Pancreas (tissue), 10 donors: ENCODE measurements at regions not wholly inside any gene's neighbourhood (a gene's known extent, or its start where the extent isn't known, plus 50 kb on each side); places are given as distances from the start of the nearest gene placed in this dataset.
A peak's percentile ranks its signal among the peaks of the same experiment; 100 is the strongest.

ENCODE experiments used
- ATAC-seq, 4 donors: fragments of 200-7000 bp; cut with Tn5 transposase; one replicate each; pipeline versions ENCODE4 v1.8.0 to v1.9.1; 2020; ENCODE audit warnings: mild to moderate bottlenecking in 4 of 4, moderate library complexity in 4 of 4
- DNase-seq, 6 donors: peaks; one replicate each; pipeline ENCODE4 v3.0.0-alpha.2; 2020
- FAIRE-seq: peaks from 2 replicates; lab custom pipeline; 2012; peaks lifted over from hg19 to GRCh38; lab: Jason Lieb, UNC
- H3K27ac ChIP-seq, 4 donors: fragments of 200-600 bp; sonication (generic); 1 replicate in 3 of 4; 2 replicates in 1 of 4; pipeline versions ENCODE4 v1.5.0 to v1.8.0; 2020
- H3K27me3 ChIP-seq, 4 donors: fragments of 200-600 bp; one replicate each; pipeline ENCODE4 v1.8.0; 2021
- H3K36me3 ChIP-seq, 3 donors: fragments of 200-600 bp; sonication (generic) in 1 of 3; one replicate each; pipeline versions ENCODE4 v1.5.0 to v1.8.0; 2020 to 2021
- H3K4me1 ChIP-seq, 3 donors: fragments of 200-600 bp; one replicate each; pipeline ENCODE4 v1.8.0; 2021
- H3K4me3 ChIP-seq, 4 donors: fragments of 200-600 bp; sonication (generic) in 2 of 4; one replicate each; pipeline versions ENCODE4 v1.5.0 to v1.8.0; 2020 to 2021
- H3K9me3 ChIP-seq, 4 donors: fragments of 200-600 bp; one replicate each; pipeline ENCODE4 v1.8.0; 2021
- WGBS, 2 donors: extraction: QIAGEN DNeasy Blood & Tissue Kit; methylation state at CpG; one replicate each; pipeline ENCODE4 v1.1.7; 2013; 5-methylcytosine and 5-hydroxymethylcytosine counted together
- intact Hi-C, 3 donors: fragments of 100-400 bp; cut with DNase I; formaldehyde crosslinking; loops; one replicate each; pipeline versions ENCODE4 v1.11.1 to v1.14.2; 2022
- TF ChIP-seq, protein P1 (sequence below), 4 donors: fragments of 200-600 bp; sonication (generic) in 3 of 4; IDR thresholded peaks; one replicate each; pipeline versions ENCODE4 v1.5.0 to v1.8.0; 2021; ENCODE audit warnings: antibody characterized with exemption in 4 of 4
- donor health status: healthy with polysubstance abuse.
- donor health status: DM: no; HTN: no; CAD: no; lungs with moderate emphysema.
- donor health status: DM: no; HTN: no; CAD: no.
- donor health status: control.
- donor health status: control.
- donor health status: Bipolar disorder and iron deficiency.
- donor health status: DM: yes; HTN: yes; CAD: no.
- donor health status: DM: no; HTN: no; CAD: no.
- donor health status: DM: no; HTN: no; CAD: no.
- donor health status: DM: yes; HTN: yes; CAD: no.

DNA sequence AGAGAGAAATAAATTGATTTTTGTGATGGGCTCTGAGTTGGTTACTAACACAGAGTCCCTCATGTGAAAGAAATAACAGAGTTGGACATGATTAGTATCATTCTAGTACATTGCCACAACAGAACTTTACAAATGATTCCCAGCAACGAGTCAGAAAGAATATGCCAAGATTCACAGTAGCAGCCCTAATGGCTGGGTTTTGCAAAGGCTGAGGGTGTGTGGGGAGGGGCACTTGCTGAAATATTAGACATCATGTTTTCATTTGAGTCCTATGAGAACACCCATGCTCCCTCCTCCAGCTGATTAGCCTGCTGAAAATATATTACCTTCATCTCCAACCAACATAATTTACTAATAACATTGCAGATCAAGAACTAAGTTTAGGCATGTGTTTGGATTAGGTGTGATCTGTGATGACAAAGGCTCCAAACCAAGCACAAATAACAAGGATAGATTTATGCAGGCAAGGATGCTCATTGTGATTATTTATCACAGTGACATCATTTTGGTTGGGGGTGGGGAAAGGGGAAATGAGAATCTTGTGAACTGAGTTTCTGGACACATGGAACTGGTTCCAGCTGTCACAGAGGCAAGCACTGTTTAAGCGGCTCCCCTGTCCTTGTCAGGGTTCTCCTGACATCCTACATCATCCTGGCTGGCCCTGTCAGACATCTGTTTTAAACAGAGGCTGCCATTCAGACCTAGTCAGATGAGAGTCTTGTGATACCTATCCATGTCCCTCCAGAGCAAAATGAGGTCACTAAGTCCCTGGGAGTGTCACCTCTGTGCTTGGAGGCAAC is 205.8 kb upstream of the NCKAP5 start:
- Histone ChIP-seq H3K9me3 (no peaks in the 10 kb centered on the region), H3K4me3 (no peak overlapping the region), H3K27ac (no peak overlapping the region), H3K36me3 (no peaks in the 10 kb centered on the region), H3K4me1 (no peaks in the 10 kb centered on the region), H3K27me3 (no peaks in the 10 kb centered on the region)
- no peak for FAIRE-seq
- no peak for ATAC-seq
- intact Hi-C loops, result no loop called here
- TF ChIP-seq, protein P1, sequence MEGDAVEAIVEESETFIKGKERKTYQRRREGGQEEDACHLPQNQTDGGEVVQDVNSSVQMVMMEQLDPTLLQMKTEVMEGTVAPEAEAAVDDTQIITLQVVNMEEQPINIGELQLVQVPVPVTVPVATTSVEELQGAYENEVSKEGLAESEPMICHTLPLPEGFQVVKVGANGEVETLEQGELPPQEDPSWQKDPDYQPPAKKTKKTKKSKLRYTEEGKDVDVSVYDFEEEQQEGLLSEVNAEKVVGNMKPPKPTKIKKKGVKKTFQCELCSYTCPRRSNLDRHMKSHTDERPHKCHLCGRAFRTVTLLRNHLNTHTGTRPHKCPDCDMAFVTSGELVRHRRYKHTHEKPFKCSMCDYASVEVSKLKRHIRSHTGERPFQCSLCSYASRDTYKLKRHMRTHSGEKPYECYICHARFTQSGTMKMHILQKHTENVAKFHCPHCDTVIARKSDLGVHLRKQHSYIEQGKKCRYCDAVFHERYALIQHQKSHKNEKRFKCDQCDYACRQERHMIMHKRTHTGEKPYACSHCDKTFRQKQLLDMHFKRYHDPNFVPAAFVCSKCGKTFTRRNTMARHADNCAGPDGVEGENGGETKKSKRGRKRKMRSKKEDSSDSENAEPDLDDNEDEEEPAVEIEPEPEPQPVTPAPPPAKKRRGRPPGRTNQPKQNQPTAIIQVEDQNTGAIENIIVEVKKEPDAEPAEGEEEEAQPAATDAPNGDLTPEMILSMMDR (IDR thresholded peaks at IDR 0.05), result no peak
- no peak for DNase-seq
- 48 to 55% methylated on average over 2 of the region's 2 CpGs for WGBS, 2 donors

GRCh38 chr2:133774654-133775015 is 206.4 kb upstream of the NCKAP5 start:
- no peak for DNase-seq
- TF ChIP-seq, protein P1 (IDR thresholded peaks at IDR 0.05), result no peak
- H3K27me3 ChIP-seq, result no peaks in the 10 kb centered on the region

GRCh38 chr2:133776936-133777573 is 208.8 kb upstream of the NCKAP5 start:
- Histone ChIP-seq H3K9me3 (no peaks in the 10 kb centered on the region), H3K4me3 (no peak overlapping the region), H3K27ac (no peak overlapping the region), H3K36me3 (no peaks in the 10 kb centered on the region), H3K4me1 (no peaks in the 10 kb centered on the region), H3K27me3 (no peaks in the 10 kb centered on the region)
- 66 to 72% methylated on average over 8 of the region's 8 CpGs for WGBS, 2 donors
- FAIRE-seq (no peak), ATAC-seq (no peak), DNase-seq (no peak)
- TF ChIP-seq, protein P1 (IDR thresholded peaks at IDR 0.05), result no peak
- intact Hi-C loops, result no loop called here

More at GRCh38 chr2:133774654-133775015, 206.4 kb upstream of the NCKAP5 start:
- Histone ChIP-seq H3K4me3 (no peak overlapping the region), H3K4me1 (no peaks in the 10 kb centered on the region), H3K9me3 (no peaks in the 10 kb centered on the region), H3K27ac (no peak overlapping the region), H3K36me3 (no peaks in the 10 kb centered on the region)
- 55 to 56% methylated on average over 5 of the region's 5 CpGs for WGBS, 2 donors
- FAIRE-seq (no peak), ATAC-seq (peak in 1 of 4 donors; percentile 30)
- intact Hi-C loops, result no loop called here

DNA sequence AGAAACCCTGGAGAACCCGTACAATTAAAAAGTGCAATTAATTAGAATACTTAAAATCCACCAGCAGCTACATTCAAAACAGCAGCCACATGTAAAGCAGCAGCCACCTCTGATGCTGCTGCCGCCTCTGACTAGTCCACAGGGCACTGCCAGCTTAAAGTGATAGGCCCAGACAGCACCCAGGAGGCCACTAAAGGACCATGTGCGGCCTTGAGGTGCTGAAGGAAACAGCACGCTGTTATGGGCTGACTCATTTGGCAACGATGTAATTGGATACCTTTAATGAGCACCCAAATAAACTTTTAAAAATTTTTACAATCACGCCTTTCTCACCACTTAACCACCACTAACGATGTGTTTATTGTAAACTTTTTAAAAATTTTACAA is 209.3 kb upstream of the NCKAP5 start:
- Histone ChIP-seq H3K36me3 (no peaks in the 10 kb centered on the region), H3K9me3 (no peaks in the 10 kb centered on the region), H3K27me3 (no peaks in the 10 kb centered on the region), H3K27ac (no peak overlapping the region), H3K4me1 (no peaks in the 10 kb centered on the region), H3K4me3 (no peak overlapping the region)
- no peak for FAIRE-seq
- intact Hi-C loops, result no loop called here
- no peak for DNase-seq
- WGBS, 2 donors, result 59 to 60% methylated on average over 7 of the region's 7 CpGs
- ATAC-seq, result peak in 1 of 4 donors; percentile 47
- TF ChIP-seq, protein P1 (IDR thresholded peaks at IDR 0.05), result no peak
